ENCODE measurements at regions not wholly inside any gene's neighbourhood (a gene's known extent, or its start where the extent isn't known, plus 50 kb on each side); places are given as distances from the start of the nearest gene placed in this dataset.

DNA sequence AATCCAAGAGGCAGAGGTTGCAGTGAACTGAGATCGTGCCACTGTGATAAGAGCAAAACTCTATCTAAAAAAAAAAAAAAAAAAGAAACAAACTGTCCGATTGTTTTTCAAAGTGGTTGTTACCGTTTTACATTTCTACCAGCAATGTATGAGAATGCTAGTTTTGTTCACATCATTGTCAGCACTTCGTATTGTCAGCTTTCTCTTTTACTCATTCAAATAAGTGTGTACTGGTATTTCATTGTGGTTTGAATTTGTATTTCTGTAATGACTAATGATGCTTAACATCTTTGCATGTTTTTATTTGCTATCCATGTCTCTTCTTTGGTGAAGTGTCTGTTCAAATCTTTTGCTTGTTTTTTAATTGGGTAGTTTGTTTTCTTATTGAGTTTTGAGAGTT is 65.8 kb downstream of the GPR101 start:
- TF ChIP-seq, protein P1, sequence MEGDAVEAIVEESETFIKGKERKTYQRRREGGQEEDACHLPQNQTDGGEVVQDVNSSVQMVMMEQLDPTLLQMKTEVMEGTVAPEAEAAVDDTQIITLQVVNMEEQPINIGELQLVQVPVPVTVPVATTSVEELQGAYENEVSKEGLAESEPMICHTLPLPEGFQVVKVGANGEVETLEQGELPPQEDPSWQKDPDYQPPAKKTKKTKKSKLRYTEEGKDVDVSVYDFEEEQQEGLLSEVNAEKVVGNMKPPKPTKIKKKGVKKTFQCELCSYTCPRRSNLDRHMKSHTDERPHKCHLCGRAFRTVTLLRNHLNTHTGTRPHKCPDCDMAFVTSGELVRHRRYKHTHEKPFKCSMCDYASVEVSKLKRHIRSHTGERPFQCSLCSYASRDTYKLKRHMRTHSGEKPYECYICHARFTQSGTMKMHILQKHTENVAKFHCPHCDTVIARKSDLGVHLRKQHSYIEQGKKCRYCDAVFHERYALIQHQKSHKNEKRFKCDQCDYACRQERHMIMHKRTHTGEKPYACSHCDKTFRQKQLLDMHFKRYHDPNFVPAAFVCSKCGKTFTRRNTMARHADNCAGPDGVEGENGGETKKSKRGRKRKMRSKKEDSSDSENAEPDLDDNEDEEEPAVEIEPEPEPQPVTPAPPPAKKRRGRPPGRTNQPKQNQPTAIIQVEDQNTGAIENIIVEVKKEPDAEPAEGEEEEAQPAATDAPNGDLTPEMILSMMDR (conservative IDR thresholded peaks at IDR 0.05 in 1 of 2, IDR thresholded peaks at IDR 0.05 in 1 of 2; ENCODE audit: low read depth in 1 of 2, low read length in 2 of 2), result no peak
- no peak for TF ChIP-seq EZH2 (IDR thresholded peaks at IDR 0.05; ENCODE audit: low read length, missing control alignments)
